HEK293 (cell line): ENCODE measurements at regions not wholly inside any gene's neighbourhood (a gene's known extent, or its start where the extent isn't known, plus 50 kb on each side); places are given as distances from the start of the nearest gene placed in this dataset.

Source experiments
- CTCF ChIA-PET: fragments of 350-600 bp; formaldehyde crosslinking; extraction: SDS; loops from one replicate; lab custom pipeline; 2021; ENCODE audit warnings: antibody characterized with exemption; lab: Yijun Ruan, JAX
- POLR2A ChIA-PET: fragments of 300-600 bp; formaldehyde crosslinking; extraction: SDS; loops from one replicate; lab custom pipeline; 2020; ENCODE audit warnings: antibody characterized with exemption, inconsistent platforms; lab: Yijun Ruan, JAX
- H3K27ac ChIP-seq: fragments of 200-500 bp; sonication (Bioruptor generic); 2 replicates; pipeline ENCODE4 v1.5.1; 2014; ENCODE audit warnings: low read depth, low read length, control low read depth, inconsistent platforms; ENCODE audit errors: extremely low read depth
- H3K36me3 ChIP-seq, 2 experiments: fragments of 200-500 bp in 1 of 2; sonication (Bioruptor generic) in 1 of 2; 1 replicate in 1 of 2; 2 replicates in 1 of 2; pipeline ENCODE4 v1.5.1; 2014 to 2017; ENCODE audit warnings: inconsistent platforms in 2 of 2, low read length in 2 of 2; ENCODE audit not compliant: control insufficient read depth in 2 of 2, insufficient read depth in 1 of 2
- H3K4me1 ChIP-seq: fragments of 200-500 bp; sonication (Bioruptor generic); 2 replicates; pipeline ENCODE4 v1.5.1; 2014; ENCODE audit warnings: mild to moderate bottlenecking, low read length, inconsistent platforms; ENCODE audit not compliant: control insufficient read depth, insufficient read depth
- H3K4me3 ChIP-seq: 2 replicates; pipeline ENCODE4 v1.5.1; 2011; ENCODE audit warnings: low read depth, mild to moderate bottlenecking, control low read depth, low read length, moderate library complexity
- H3K9me3 ChIP-seq: fragments of 200-500 bp; sonication (Bioruptor generic); 2 replicates; pipeline ENCODE4 v1.5.1; 2014; ENCODE audit warnings: low read depth, low read length, inconsistent platforms; ENCODE audit not compliant: control insufficient read depth, insufficient read depth
- FEZF1 ChIP-seq: fragments of 450-650 bp; formaldehyde crosslinking; IDR thresholded peaks from 2 replicates; pipeline ENCODE4 v1.5.1; 2016; ENCODE audit warnings: missing biosample characterization, missing genetic modification characterization
- GLI4 ChIP-seq: fragments of 450-650 bp; formaldehyde crosslinking; IDR thresholded peaks from 2 replicates; pipeline ENCODE4 v1.5.1; 2016; ENCODE audit warnings: missing biosample characterization, missing genetic modification characterization
- HOXC10 ChIP-seq: sonication (generic); formaldehyde crosslinking; IDR thresholded peaks from 2 replicates; pipeline ENCODE4 v1.8.1; 2023; ENCODE audit warnings: mild to moderate bottlenecking, missing genetic modification reagents
- PRDM1 ChIP-seq: fragments of 450-650 bp; formaldehyde crosslinking; IDR thresholded peaks from 2 replicates; pipeline ENCODE4; 2016; ENCODE audit warnings: missing biosample characterization, missing genetic modification characterization
- SCRT2 ChIP-seq: fragments of 450-650 bp; formaldehyde crosslinking; IDR thresholded peaks from 2 replicates; pipeline ENCODE4 v1.5.1; 2016; ENCODE audit warnings: missing biosample characterization, missing genetic modification characterization
- ZBTB21 ChIP-seq: fragments of 450-650 bp; formaldehyde crosslinking; IDR thresholded peaks from 2 replicates; pipeline ENCODE4 v1.5.1; 2017; ENCODE audit warnings: missing biosample characterization, missing genetic modification characterization
- ZNF155 ChIP-seq: fragments of 450-650 bp; formaldehyde crosslinking; IDR thresholded peaks from 2 replicates; pipeline ENCODE4 v1.5.1; 2016; ENCODE audit warnings: missing biosample characterization, missing genetic modification characterization
- ZNF19 ChIP-seq: fragments of 450-650 bp; formaldehyde crosslinking; IDR thresholded peaks from 2 replicates; pipeline ENCODE4; 2016; ENCODE audit warnings: missing biosample characterization, missing genetic modification characterization, low read depth
- ZNF202 ChIP-seq: fragments of 450-650 bp; formaldehyde crosslinking; IDR thresholded peaks from 2 replicates; pipeline ENCODE4 v1.5.1; 2016; ENCODE audit warnings: missing biosample characterization, missing genetic modification characterization, borderline replicate concordance
- ZNF239 ChIP-seq: fragments of 450-650 bp; formaldehyde crosslinking; IDR thresholded peaks from 2 replicates; pipeline ENCODE4 v1.5.1; 2016; ENCODE audit warnings: missing biosample characterization, missing genetic modification characterization
- ZNF248 ChIP-seq: fragments of 450-650 bp; formaldehyde crosslinking; IDR thresholded peaks from 2 replicates; pipeline ENCODE4 v1.5.1; 2017; ENCODE audit warnings: missing biosample characterization, missing genetic modification characterization
- ZNF266 ChIP-seq: fragments of 450-650 bp; formaldehyde crosslinking; IDR thresholded peaks from 2 replicates; pipeline ENCODE4 v1.5.1; 2016; ENCODE audit warnings: missing biosample characterization, missing genetic modification characterization, low read depth
- ZNF391 ChIP-seq: fragments of 450-650 bp; formaldehyde crosslinking; IDR thresholded peaks from 2 replicates; pipeline ENCODE4 v1.5.1; 2016; ENCODE audit warnings: low read depth, missing biosample characterization, missing genetic modification characterization, borderline replicate concordance
- ZNF426 ChIP-seq: fragments of 450-650 bp; formaldehyde crosslinking; IDR thresholded peaks from 2 replicates; pipeline ENCODE4 v1.5.1; 2017; ENCODE audit warnings: missing biosample characterization, missing genetic modification characterization, mild to moderate bottlenecking, inconsistent platforms, moderate library complexity
- ZNF623 ChIP-seq: fragments of 450-650 bp; formaldehyde crosslinking; IDR thresholded peaks from 2 replicates; pipeline ENCODE4 v1.5.1; 2016; ENCODE audit warnings: missing biosample characterization, missing genetic modification characterization
- ZNF654 ChIP-seq: fragments of 450-650 bp; formaldehyde crosslinking; IDR thresholded peaks from 2 replicates; pipeline ENCODE4 v1.5.1; 2016; ENCODE audit warnings: low read depth, missing biosample characterization, missing genetic modification characterization
- ZNF768 ChIP-seq: fragments of 450-650 bp; formaldehyde crosslinking; IDR thresholded peaks from 2 replicates; pipeline ENCODE4 v1.5.1; 2018; ENCODE audit warnings: missing biosample characterization, mild to moderate bottlenecking, missing genetic modification characterization
- ZXDB ChIP-seq: fragments of 450-650 bp; formaldehyde crosslinking; IDR thresholded peaks from 2 replicates; pipeline ENCODE4 v1.5.1; 2016; ENCODE audit warnings: missing biosample characterization, missing genetic modification characterization
- TF ChIP-seq, protein P1 (sequence below): fragments of 450-650 bp; formaldehyde crosslinking; IDR thresholded peaks from 2 replicates; pipeline ENCODE4 v1.5.1; 2016; ENCODE audit warnings: missing biosample characterization, missing genetic modification characterization
- TF ChIP-seq, protein P2 (sequence below): fragments of 450-650 bp; formaldehyde crosslinking; IDR thresholded peaks from 2 replicates; pipeline ENCODE4 v1.5.1; 2016; ENCODE audit warnings: missing biosample characterization, missing genetic modification characterization
- TF ChIP-seq, protein P3 (sequence below): fragments of 450-650 bp; formaldehyde crosslinking; IDR thresholded peaks from 2 replicates; pipeline ENCODE4 v1.5.1; 2016; ENCODE audit warnings: missing biosample characterization, missing genetic modification characterization
- TF ChIP-seq, protein P4 (sequence below): fragments of 450-650 bp; formaldehyde crosslinking; IDR thresholded peaks from 2 replicates; pipeline ENCODE4 v1.5.1; 2016; ENCODE audit warnings: missing biosample characterization, missing genetic modification characterization

DNA sequence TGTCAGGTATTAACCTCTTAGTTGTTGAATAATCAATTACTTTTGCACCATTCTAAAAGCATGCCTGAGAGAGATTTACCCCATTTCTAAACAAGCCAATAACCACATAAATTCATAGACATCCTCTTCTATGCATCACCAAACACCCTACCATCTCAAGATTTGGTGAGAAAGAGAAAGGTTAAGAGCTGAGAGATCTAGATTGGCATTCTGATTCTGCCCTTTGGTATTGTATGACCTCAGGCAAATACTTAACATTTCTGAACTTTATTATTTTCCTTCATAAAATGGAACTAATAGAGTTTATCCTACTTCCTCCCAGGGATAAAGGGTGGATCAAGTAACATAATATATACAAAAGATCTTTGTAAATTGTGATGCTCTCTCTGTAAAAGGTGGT lies 146.5 kb upstream of the MME start (continued):
- TF ChIP-seq, protein P1, sequence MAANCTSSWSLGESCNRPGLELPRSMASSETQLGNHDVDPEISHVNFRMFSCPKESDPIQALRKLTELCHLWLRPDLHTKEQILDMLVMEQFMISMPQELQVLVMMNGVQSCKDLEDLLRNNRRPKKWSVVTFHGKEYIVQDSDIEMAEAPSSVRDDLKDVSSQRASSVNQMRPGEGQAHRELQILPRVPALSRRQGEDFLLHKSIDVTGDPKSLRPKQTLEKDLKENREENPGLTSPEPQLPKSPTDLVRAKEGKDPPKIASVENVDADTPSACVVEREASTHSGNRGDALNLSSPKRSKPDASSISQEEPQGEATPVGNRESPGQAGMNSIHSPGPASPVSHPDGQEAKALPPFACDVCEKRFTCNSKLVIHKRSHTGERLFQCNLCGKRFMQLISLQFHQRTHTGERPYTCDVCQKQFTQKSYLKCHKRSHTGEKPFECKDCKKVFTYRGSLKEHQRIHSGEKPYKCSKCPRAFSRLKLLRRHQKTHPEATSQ (tag by site-specific recombination): no peak
- TF ChIP-seq HOXC10 (CRISPR knock-in tag): no peak

DNA sequence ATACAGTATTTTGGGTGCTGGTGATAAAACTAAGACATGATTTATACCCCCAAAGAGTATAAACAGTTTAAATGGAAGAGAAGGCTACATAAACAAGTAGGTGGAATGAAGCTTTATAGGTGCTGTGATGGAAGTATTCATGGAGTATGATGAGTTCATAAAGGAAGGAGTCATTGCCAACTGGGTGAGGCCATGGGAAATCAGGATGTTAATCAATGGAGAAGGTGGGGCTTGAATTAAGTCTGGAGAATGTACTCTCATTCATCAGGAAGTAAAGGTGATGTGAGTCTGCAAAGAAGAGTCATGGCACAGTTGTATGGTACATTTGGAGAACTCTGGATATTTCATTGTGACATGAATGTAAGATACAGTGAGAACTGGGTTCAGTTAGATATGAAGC lies 147.5 kb upstream of the MME start:
- TF ChIP-seq ZXDB (no peak), ZNF391 (tag by site-specific recombination) (no peak), ZBTB21 (tag by site-specific recombination) (no peak), SCRT2 (no peak), ZNF19 (tag by site-specific recombination) (no peak), PRDM1 (tag by site-specific recombination) (no peak), ZNF266 (tag by site-specific recombination) (no peak), ZNF155 (no peak), ZNF768 (tag by site-specific recombination) (no peak), ZNF239 (tag by site-specific recombination) (no peak), HOXC10 (CRISPR knock-in tag) (no peak)
- TF ChIP-seq, protein P2, sequence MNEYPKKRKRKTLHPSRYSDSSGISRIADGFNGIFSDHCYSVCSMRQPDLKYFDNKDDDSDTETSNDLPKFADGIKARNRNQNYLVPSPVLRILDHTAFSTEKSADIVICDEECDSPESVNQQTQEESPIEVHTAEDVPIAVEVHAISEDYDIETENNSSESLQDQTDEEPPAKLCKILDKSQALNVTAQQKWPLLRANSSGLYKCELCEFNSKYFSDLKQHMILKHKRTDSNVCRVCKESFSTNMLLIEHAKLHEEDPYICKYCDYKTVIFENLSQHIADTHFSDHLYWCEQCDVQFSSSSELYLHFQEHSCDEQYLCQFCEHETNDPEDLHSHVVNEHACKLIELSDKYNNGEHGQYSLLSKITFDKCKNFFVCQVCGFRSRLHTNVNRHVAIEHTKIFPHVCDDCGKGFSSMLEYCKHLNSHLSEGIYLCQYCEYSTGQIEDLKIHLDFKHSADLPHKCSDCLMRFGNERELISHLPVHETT (tag by site-specific recombination): no peak
- TF ChIP-seq, all 188 proteins: peak for 0
- H3K4me1 ChIP-seq: no peaks in the 10 kb centered on the region
- H3K27ac ChIP-seq: no peak overlapping the region
- ChIA-PET CTCF (interaction anchor here (1.2 kb wide), 1 partner anchor 391 kb away, joined by 3 read pairs; no protein-coding TSS in a partner anchor), POLR2A (no interaction called here)
- H3K9me3 ChIP-seq: no peaks in the 10 kb centered on the region
- no peak overlapping the region for H3K4me3 ChIP-seq
- no peaks in the 10 kb centered on the region for H3K36me3 ChIP-seq

DNA sequence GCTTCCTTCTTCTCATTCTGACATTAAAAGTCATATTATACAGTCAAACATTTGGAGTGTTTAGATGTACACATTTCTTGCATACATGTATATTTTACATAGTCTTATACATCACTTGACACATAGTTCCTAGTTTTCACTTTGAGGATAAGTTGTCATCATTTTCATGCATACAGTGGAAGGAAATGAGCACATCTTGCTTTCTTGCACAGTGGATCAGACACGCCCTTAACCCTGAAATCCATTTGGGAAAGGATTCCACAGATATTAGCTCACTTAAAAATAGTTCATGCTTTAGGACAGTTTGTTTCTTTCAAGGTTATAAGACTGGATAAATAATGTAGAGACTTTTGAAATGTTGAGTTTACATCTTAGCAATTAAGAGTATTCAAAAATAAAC lies 148.6 kb upstream of the MME start:
- H3K36me3 ChIP-seq: no peaks in the 10 kb centered on the region
- ChIA-PET CTCF (no interaction called here), POLR2A (no interaction called here)
- H3K4me1 ChIP-seq: no peaks in the 10 kb centered on the region
- no peak overlapping the region for H3K4me3 ChIP-seq
- TF ChIP-seq GLI4 (tag by site-specific recombination): no peak
- TF ChIP-seq ZNF248: no peak
- no peaks in the 10 kb centered on the region for H3K9me3 ChIP-seq
- H3K27ac ChIP-seq: no peak overlapping the region

DNA sequence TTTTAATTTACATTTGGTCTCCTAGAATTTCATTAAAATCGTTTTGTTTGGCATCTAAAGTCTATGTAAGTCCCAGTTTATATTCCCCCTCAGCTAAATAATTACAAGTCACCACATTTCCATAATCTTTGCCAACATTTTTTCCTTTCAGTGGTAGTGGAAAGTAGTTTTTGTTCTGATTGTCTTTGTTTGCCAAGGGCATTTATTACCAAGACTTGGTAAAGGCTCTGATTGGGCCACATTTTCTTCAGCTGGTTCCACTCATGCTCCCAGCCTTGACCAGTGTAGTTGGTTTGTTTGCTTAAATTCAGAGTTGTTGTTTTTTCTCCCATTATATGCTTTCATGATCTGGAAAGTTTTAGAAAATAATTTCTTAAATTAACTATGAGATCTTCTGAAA lies 153.4 kb upstream of the MME start:
- POLR2A ChIA-PET: no interaction called here
- no peak for TF ChIP-seq ZNF654
- TF ChIP-seq, protein P3, sequence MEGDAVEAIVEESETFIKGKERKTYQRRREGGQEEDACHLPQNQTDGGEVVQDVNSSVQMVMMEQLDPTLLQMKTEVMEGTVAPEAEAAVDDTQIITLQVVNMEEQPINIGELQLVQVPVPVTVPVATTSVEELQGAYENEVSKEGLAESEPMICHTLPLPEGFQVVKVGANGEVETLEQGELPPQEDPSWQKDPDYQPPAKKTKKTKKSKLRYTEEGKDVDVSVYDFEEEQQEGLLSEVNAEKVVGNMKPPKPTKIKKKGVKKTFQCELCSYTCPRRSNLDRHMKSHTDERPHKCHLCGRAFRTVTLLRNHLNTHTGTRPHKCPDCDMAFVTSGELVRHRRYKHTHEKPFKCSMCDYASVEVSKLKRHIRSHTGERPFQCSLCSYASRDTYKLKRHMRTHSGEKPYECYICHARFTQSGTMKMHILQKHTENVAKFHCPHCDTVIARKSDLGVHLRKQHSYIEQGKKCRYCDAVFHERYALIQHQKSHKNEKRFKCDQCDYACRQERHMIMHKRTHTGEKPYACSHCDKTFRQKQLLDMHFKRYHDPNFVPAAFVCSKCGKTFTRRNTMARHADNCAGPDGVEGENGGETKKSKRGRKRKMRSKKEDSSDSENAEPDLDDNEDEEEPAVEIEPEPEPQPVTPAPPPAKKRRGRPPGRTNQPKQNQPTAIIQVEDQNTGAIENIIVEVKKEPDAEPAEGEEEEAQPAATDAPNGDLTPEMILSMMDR (tag by site-specific recombination): no peak
- TF ChIP-seq ZNF426 (tag by site-specific recombination): no peak
- TF ChIP-seq, protein P4, sequence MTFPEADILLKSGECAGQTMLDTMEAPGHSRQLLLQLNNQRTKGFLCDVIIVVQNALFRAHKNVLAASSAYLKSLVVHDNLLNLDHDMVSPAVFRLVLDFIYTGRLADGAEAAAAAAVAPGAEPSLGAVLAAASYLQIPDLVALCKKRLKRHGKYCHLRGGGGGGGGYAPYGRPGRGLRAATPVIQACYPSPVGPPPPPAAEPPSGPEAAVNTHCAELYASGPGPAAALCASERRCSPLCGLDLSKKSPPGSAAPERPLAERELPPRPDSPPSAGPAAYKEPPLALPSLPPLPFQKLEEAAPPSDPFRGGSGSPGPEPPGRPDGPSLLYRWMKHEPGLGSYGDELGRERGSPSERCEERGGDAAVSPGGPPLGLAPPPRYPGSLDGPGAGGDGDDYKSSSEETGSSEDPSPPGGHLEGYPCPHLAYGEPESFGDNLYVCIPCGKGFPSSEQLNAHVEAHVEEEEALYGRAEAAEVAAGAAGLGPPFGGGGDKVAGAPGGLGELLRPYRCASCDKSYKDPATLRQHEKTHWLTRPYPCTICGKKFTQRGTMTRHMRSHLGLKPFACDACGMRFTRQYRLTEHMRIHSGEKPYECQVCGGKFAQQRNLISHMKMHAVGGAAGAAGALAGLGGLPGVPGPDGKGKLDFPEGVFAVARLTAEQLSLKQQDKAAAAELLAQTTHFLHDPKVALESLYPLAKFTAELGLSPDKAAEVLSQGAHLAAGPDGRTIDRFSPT: no peak
- no peak for TF ChIP-seq FEZF1 (tag by site-specific recombination)
- no peak for TF ChIP-seq ZNF155
- TF ChIP-seq ZNF202: no peak
- TF ChIP-seq ZNF623 (tag by site-specific recombination): no peak

More for the DNA sequence above, 153.4 kb upstream of the MME start:
- Histone ChIP-seq H3K4me1 (no peaks in the 10 kb centered on the region), H3K36me3 (no peaks in the 10 kb centered on the region), H3K4me3 (no peak overlapping the region), H3K27ac (no peak overlapping the region), H3K9me3 (no peaks in the 10 kb centered on the region)
- CTCF ChIA-PET: interaction anchor here (1.3 kb wide), 1 partner anchor 397 kb away, joined by 3 read pairs; no protein-coding TSS in a partner anchor
